Stimulated activated CD4-positive, alpha-beta T cell treated with anti-CD3 and anti-CD28 coated beads, Interleukin-4, amount 100 ng/mL, for 4 hours (primary cell): ENCODE measurements at regions not wholly inside any gene's neighbourhood (a gene's known extent, or its start where the extent isn't known, plus 50 kb on each side); places are given as distances from the start of the nearest gene placed in this dataset.
"Not testable (repeated sequence)": the region's sequence is repeated elsewhere in the genome, so short reads cannot be mapped to it uniquely, and the experiment has no call there.

Experiments used
- DNase-seq, 2 experiments: peaks; one replicate each; pipeline ENCODE4 v3.0.0-alpha.2; 2020

DNA sequence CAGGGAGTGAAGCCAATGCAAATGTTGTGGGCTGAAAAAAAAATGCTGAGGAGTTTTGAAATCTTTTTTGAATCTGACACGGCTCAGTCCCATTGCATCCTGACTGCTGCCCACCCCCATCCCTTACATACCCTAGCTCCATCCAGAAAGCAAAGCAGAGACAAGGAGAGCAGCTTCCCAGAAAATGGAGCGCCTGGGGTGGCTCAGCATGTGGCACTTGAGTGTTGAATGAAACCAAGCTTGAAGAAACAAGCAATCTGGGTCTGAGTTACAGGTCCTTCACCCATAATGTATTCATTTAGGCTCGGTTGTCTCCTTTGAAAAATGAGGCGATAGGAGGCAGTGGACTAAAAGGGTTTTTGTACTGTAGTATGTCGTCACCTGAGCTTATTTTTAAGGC lies 244.2 kb upstream of the ACVR2A start:
- DNase-seq, result no peak

DNA sequence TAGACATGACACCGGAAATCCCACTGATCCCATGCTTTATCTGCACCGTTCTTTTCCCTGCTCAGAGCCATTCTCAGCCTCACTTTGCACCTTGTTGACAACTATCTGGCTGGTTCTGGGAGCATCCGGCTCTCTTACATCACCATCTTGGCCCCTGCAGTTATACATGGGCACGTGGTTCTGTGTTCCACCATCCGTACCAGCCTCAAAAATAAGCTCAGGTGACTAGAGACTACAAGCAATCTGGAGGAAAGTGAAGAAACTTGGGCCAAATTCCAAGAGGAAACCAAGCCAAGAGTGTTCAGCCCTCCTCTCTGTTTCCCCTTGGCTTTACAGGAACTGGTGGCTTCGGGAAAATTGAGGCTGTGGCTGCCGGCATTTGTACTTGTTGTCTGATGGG lies 244.6 kb upstream of the ACVR2A start:
- DNase-seq, result no peak

DNA sequence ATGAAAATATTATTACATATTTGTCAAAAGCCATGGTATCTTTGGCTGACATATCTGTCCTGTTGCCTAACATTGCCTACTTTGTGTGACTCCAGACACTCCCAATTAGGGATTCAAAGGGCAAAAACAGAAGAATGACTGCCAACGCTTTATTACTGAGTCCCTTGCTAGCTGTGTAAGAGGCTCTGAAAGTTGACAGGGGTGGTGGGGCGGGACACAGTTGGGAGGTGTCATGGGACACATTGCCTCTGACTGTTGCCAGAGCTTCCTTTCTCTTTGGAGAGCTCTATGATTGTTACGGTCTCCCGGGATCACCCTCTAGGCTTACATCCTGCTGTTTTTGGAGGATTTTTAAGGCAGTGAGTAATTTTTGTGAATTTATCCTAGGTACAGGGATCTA lies 249.6 kb upstream of the ACVR2A start:
- no peak for DNase-seq

DNA sequence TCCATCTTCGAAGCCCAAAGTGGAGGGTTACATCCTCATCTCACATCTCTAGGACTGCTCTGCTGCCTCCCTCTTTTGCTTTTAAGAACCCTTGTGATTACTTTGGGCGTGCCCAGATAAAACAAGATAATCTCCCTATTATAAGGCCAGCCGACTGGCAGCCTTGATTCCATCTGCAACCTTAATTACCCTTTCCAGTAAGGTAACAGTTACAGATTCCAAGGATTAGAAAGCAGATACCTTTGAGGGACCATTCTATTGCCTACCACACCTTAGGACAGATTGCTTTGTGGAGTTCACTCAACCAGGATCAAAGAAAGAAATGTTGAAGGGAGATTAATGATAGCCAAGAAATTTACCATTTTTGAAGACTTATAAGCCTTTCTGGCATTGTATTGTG lies 250.8 kb upstream of the ACVR2A start:
- no peak for DNase-seq

DNA sequence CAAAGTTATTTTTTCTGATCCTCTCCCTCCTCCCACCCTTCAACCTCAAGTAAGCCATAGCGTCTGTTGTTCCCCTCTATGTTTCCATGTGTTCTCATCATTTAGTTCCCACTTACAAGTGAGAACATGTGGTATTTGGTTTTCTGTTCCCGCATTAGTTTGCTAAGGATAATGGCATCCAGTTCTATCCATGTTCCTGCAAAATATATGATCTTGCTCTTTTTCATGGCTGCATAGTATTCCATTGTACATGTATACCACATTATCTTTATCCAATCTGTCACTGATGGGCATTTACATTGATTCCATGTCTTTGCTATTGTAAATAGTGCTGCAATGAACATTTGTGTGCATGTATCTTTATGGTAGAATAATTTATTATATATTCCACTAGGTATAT lies 252.0 kb upstream of the ACVR2A start:
- not testable (repeated sequence) for DNase-seq

DNA sequence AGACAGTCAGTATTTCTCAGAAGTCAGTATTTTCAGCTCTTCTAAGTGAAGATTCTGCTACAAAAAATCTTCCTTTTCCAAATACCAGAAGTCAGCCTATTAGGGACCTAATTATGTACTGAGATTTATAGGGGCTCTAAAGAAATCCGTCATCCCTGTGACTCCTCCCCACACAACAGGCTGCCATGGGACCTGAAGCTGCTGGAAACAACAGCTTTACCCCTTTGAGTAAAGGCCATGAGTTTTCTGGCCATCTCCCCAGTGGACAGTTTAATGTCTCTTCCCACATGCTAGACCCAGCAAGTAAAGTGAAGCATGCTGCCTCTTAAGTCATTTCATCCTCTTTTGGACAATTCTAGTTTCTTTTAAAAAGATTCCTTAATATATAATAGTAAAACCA lies 255.7 kb upstream of the ACVR2A start:
- no peak for DNase-seq

DNA sequence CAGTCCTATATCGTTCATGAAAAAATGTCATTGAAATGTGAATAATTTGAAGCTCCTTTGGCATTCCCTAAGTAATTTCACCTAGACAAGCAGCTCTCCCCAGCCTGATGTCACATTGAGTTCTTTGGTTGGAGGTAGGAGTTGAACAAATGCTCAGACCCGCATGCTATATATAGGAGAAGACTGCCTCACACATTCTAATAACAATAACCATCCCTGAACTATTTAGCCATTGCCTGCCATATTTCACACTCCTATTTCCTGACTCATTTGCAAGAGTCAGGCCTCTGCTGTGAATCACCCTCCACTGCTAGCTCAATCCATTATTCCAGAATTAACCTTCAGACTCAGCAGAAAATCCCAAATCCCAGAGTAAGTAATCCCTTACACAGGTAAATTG lies 256.6 kb upstream of the ACVR2A start:
- no peak for DNase-seq

DNA sequence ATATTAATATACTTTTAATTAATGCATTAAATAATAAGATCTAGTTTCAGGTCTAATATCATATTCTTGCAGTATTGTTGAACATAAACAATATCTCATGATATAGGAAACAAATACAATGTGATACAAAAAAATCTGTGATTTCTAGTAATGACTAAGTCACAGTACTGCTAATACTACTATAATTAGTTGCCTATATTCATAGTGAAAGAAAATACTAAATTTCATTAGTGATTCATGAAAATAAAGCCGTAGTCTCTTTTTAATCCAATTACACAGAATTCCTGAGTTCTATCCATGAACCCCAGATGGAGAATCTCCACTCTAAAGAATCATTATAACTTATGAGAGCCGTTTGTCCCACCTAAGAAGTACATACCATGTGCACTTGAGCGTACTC lies 266.3 kb upstream of the ACVR2A start:
- no peak for DNase-seq

DNA sequence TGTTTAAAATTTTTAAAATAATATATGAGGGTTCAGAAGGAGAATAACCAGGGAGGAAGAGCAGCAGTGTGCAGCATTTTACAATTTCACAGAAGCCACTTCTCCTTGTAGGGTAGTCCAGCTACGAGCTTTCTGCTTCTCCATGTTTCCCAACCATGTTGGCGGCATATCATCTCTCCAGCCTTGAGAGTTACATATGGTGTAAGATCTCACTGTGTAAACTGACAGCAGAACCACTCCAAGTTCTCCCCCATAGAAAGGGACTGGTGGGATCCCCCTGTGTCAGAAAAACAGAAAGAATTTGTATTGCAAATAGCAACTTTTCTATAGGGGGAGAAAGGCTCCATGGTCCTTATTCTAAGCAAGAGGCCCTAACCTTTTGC lies 266.8 kb upstream of the ACVR2A start:
- no peak for DNase-seq

DNA sequence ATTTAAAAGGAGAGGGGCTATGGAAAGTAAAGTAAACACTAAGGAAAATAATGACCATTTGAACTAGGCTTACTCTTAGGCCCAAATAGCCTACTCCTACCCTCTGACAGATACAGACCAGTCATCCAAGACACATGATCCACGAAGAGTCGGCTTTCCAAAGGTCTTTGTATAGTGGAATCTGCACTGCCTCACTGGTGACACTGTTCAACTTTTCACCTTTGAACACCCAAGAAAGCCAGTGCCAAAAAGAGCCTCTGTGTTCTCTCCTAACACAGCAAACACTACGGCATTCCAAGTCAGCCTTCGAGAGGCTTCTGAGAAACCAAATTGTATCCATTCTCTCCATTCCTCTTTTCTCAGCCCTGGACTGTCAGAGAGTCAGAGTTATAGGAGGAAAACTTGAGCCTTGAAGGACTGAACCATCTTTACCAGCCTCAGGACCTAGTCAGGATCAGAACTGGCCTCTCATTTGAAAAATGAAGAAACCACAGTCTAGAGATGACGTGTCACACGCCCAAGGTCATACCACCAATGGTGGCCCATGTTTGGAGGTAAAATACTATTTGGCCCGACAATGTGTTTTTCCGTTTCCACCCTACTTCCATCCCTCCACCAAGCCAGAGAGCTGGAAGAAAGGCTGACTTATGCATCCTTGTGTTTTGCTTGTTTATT lies 267.4 kb upstream of the ACVR2A start:
- DNase-seq, result no peak

DNA sequence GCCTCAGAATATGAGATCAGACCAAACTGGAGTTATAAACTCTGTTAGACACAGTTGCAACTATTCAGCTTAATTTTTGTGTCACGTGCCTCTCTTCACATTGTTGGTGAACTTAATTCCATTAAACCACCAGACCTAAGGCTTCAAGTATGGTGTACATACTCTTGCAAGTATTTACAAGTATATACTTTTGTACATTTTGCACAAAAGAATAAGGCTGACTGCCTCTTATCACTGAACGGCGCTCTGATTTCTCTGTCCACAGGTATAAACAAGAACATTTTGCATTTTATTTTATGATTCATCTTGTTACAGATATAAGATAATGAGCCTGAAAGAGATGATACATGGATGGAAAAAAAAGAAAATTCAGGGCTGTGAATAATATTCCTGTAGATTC lies 269.7 kb upstream of the ACVR2A start:
- no peak for DNase-seq

DNA sequence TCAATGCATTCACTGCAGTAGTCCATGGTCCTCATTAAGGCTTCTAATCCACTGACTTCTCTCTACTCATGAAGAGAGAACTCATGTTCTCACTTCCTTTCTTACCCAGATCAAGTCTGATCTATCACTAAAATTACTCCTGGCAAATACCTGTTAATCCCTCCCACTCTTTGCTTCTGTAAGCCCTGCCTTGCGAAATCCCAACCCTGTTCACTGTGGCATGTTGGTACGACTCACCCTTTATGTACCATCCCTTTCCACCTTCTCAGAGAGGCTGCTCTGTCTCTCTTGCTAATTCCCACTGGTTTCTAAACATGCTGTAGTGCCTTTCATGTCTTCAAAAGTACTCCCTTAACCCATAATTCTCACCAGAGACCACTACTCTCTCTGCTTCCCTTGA lies 272.2 kb upstream of the ACVR2A start:
- DNase-seq, result peak in 1 of 2 experiments; percentile 2

DNA sequence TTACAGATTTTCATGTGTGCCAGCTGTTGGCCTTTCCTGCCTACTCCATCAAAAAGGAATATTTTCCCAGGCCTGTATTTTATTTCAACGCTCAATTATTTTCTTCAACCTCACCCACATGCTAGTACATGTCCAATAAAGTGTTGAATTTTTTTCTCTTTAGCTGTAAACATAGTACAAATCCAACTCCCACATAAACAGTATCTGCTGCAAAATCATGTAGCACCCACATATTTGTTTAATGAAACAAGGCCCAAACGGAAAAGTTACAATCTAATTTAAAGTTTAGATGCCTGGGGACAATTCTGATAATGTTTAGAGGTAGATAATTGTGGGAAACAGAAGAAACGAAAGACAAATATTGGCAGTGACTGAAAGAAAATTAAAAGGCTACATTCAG lies 275.4 kb upstream of the ACVR2A start:
- DNase-seq, result no peak

DNA sequence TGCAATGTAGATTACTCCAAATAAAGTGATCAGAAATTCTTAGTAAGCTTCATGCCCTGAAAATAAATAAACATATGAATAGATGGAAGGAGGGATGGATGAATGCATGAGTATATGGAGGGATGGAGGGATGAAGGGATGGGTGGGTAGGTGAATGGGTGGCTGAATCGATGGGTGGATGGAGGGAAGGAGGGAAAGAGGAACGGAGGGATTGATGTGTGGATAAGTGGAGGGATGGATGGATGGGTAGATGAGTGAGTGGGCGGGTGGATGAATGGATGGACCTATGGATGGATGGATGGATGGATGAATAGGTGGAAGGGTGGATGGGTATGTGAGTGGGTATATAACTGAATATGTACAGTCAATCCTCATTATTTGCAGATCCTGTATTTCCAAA lies 276.7 kb upstream of the ACVR2A start:
- DNase-seq, result no peak

DNA sequence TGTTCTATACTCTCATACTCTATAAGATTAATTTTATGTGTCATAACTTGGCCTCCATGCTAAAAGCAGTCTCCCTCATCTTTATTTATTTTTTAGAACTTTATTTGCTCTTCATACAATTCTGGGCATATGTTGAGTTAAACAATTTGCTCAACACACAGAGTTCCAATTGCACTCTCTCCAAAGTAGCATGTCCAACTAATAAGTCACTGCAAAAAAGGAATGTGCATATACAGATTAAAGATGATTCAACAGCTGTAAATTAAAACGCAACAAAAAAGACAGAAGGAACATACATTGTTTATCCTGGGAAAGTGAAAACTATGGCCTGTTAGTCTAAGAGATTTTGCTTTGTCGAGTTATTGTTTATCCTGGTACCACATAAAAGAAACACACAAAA lies 277.7 kb upstream of the ACVR2A start:
- no peak for DNase-seq

DNA sequence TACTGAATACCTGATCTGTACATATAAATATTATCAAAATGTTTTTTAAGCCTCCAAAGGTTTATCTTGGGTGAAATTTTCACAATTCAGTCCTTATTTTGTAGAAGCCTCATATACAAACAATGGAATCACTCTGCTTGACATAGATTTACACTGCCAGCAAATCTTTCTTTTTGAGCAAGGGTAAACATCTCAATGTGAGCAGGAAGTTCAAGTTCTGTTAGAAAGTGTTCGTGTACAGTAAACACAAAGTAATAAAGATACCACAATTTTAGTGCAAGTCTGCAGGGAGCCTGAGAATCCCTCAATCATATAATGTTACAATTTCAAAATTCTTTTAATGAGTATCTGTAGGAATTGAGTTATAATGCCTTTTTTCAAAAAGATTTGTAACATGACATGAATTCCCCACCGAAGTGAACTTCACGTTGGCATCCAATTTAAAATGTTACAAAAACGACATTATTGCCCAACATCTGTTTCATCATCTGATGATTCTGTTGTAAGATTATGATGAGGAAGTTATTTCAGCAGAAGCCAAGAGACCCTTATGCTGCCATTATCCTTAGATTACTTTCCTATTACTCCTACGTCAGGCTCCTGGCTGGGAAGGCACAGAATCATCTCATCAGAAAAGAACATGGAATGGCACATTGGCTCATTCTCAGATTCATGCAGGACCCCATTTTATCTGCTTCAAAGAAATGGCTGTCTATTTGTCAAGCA lies 283.9 kb upstream of the ACVR2A start:
- no peak for DNase-seq

DNA sequence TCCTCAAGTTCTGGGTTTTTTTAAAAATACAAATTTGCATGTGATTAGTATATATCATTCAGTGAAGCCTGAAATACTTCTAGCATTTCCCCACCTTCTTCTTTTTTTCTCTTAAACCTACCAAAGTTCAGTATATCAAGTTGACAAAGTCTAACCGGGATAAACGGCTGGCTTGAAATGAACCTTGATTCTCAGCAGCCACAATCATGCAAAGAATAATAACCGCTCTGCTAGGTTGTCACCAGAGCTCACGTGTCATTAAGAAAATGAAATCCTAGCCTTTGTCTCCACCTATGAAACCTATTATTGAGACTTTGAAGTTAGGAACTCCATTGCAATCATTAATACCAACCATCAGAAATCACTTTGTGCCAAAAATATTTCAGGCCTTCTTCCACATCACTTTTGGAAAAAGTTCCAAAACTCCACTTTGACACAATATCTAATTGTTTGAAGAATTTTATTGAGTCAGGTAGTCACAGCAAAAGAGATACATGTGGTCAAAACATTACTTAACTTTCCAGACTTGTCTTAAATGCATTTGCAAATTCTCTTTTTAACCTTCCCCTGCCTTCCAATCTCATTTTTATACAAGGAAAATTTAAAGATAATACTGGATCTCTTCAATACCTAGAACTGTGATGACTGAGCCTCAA lies 285.6 kb upstream of the ACVR2A start:
- no peak for DNase-seq

DNA sequence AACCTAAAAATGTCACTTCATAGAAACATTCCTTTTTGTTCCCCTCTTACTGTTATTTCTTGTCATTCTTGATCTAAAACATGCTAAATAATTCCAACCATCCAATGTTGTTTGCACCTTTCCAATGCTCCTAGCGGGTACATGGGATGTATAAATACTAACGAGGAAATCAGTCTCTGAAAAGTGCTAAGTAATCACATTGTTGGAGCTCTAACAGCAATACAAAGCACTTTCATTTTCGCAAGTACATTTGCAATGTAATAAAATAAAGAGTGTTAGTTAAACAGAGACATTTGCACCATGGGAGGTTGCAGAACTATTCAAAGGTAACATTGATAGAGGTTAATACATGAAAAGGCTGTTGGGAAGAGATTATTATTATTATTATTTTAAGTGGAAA lies 286.2 kb upstream of the ACVR2A start:
- DNase-seq, result no peak

DNA sequence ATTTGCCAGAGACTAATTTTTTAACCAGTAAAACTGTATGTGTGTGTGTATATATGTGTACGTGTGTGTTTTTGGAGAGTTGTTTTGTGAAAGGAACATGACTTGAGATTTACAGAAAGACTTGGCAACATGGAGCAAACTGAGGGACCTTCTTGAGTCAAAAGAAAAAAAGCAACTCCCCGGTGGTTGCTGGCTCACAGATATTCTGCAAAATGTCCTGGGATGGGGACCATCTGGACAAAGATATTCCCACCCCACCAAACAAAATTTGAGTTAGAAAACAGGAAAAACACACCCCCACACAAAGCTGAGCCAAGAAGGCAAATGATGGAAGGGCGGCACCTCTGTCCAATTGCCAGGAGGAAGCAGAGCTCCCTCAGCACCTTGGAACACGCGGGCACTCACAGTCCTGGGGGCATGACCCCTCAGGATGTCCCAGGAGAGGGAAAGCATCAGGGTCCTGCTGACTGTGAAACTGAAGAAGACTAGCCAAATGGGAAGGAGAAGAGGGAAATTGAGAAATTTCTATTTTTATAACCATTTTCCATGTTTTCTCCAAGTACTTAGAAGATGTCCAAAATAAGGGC lies 290.2 kb upstream of the ACVR2A start:
- no peak for DNase-seq

DNA sequence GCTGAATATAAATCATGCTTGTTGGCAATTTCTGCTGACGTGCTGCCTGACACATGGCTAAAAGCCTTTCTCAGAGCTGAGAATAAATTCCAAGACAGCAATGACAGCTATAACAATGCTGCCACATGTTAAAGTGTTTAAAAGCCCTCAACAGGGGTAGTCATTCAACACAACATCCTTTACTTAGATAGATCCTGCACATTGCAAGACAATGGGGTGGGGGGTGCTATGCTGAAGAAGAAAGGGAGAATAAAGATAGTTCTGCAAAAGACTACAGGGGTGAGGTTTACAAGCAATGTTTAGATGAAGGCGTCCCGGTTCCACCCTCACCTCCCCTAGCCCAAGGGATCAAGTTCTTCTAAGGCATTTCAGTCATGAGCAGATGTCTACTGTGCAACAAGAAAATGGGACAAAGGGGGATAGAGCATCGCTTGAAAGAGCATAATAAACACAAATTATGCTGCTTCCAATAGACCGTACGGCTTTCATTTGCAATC lies 291.0 kb upstream of the ACVR2A start:
- no peak for DNase-seq

DNA sequence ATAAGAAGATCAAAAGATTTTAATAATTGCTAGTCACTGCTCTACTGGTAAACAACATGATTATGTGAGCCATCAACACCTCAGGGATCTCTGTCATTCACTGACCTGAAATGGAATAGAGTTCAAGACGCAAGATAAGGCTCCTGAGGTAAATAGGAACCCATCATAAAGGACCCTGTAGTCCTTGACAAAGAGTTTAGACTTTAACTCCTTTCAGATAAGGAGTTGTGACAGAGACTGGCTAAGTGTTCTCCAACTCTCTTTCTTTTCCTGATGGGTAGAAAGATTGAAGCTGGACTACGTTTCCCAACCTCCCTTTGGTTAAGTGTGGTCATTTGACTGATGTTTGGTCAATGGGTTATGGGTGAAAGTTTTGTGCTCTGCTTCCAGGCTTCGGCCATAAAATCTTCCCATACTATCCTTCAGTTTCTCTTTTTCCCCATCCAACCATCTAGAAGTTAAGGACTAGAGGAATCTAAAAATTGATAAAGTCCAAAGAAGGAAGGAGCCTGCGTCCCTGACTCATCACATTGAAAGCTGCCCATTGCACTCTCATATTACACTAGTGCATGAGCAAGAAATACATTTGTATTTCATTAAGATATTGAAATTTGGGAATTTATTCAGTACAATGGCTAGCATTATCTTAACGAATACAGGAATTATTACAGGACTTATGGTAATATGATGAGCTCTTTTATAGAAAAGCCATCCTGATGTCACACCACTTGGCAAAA lies 293.7 kb upstream of the ACVR2A start:
- no peak for DNase-seq

DNA sequence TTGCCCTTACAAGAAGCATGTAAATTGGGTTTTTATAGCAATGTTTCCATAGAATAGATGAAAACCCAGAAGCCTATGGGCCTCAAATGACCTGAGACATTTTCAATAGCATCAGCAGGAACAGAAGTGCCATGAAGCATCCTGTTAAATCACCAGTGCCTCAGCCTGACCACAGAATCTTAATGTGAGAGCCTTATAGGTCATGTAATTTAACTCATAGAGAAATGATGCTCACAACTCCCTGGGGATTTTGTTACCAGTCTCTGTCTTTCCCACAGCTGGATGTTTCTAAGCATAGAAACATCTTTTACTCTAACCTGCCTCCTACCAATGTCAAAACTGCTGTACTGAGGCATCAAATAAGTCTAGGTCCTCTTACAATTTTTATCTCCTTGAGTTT lies 295.8 kb upstream of the ACVR2A start:
- no peak for DNase-seq

DNA sequence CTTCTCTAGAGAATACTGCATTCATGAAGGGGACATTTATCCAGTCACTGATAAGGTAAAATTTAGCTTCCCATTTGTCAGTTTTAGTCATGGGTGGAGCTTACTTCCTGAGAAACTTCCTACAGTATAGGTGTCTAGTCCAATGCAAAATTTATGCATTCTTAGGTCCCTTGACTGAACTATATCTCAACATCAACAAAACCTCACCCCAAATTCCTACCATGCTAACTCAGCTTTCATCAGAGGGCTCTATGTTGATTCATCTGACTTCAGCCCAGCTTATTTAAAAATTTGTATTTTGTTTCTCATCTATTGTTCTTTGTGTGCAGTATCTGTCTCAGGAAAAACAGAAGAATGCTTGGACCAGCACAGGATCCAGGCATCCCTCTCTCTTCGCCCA lies 296.4 kb upstream of the ACVR2A start:
- DNase-seq, result no peak
